ENCODE measurements at regions not wholly inside any gene's neighbourhood (a gene's known extent, or its start where the extent isn't known, plus 50 kb on each side); places are given as distances from the start of the nearest gene placed in this dataset.
"Not testable (repeated sequence)": the region's sequence is repeated elsewhere in the genome, so short reads cannot be mapped to it uniquely, and the experiment has no call there.

DNA sequence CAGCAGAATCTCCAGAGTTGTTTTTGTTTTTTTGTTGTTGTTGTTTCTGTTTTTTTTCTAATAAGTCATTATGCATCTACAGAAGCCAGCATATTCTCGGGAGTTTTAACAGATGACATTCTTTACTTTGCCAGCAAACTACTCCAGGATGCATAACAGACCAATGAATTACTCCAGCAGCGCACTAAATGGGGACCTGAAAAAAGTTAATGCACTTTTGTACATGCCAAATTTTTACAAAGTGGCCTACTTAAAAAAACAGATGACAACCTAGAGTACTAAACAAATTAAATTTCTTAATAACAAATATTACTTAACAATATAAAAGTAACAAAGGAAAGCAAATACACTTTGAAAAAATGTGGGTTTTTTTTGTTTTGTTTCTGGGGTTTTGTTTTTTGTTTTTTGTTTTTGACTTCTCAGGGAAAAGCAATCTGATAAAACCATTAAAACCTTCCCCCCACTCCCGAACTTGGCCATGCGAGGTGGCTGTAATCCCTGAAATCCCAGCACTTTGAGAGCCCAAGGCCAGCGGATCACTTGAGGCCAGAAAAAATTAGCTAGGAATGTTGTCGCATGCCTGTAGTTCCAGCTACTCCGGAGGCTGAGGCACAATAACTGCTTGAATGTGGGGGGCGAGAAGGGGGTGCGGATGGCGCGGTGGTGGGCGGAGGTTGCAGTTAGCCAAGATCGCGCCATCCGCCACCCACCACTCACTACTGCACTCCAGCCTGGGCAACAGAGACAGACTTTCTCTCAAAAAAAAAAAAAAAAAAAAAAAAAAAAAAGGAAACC is 352.4 kb downstream of the CETN3 start:
- no peak for TF ChIP-seq CTCF (IDR thresholded peaks at IDR 0.05; ENCODE audit: low read length, missing control alignments)
- DNase-seq (ENCODE audit: low read depth): no peak
- no peak overlapping the region for H3K4me3 ChIP-seq (replicated peaks; ENCODE audit: low read depth, low read length)

DNA sequence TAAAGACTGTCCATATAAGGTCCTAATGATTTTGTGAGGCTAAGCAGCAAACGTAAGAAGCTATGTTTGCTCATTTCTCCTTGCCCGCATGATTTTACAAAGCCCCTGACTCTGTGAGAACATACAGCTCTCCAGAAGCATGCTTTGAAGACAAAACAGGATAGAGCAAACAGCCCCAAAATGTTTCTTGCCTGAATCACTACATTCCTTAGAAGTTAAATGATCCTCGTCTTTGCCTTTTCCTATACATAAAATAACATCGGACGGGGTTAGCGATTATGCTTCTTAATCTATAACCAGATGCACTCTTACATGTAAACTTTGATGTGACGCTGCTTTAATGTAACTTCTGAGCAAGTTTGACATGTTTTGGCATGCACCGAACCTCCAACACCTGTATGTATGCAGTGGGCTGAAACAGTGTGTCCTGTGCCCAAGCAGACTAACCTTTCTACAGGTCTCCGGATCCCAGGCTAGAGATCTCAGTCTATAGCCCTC is 353.7 kb downstream of the CETN3 start:
- H3K4me3 ChIP-seq (replicated peaks; ENCODE audit: low read depth, low read length): peak overlapping the region; percentile 15
- TF ChIP-seq CTCF (IDR thresholded peaks at IDR 0.05; ENCODE audit: low read length, missing control alignments): no peak

GRCh38 chr5:90054612-90055011 is 354.9 kb downstream of the CETN3 start:
- no peak for TF ChIP-seq CTCF (IDR thresholded peaks at IDR 0.05; ENCODE audit: low read length, missing control alignments)
- no peak overlapping the region for H3K4me3 ChIP-seq (replicated peaks; ENCODE audit: low read depth, low read length)
- DNase-seq (ENCODE audit: low read depth): no peak

More for the DNA sequence above, 353.7 kb downstream of the CETN3 start:
- DNase-seq (ENCODE audit: low read depth): peak; percentile 85

DNA sequence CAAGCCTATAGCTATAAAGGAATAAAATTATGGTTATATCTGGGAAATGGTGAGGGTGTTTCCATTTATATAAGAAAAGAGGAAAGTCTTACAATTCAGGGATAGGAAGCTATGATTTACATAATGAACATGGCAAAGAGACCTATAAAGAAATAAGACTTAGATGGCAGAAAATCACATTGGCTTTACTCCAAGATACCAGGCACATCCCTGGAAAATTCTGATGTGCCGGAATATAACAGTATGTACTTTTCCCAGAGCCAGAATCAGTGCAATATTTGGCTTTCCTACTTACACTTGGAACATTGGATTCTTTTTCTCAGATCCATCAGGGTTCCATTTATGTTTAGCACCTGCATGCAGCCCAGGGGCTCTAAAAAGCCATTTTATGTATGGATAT is 357.8 kb downstream of the CETN3 start:
- no peak for TF ChIP-seq CTCF (IDR thresholded peaks at IDR 0.05; ENCODE audit: low read length, missing control alignments)
- no peak for DNase-seq (ENCODE audit: low read depth)
- H3K4me3 ChIP-seq (replicated peaks; ENCODE audit: low read depth, low read length): no peak overlapping the region

DNA sequence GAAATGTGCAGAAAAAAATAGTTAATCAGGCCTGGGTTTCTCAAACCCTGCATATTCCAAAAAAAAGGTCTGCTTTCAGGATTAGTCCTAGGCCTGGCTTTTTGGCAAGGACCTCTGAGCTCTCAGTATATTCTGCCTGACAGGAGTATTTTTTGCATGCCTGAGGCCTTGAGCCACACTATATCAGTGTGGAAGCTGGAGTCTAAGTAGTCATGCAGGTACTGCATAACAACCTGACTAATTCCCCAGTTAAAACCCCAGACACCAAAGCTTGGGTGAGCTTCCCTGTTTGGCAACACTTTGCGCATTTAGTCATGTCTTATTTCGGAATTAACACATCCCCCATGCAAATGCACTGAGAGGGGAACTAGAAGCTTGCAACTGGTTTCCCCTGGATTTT is 359.5 kb downstream of the CETN3 start:
- no peak for DNase-seq (ENCODE audit: low read depth)
- no peak for TF ChIP-seq CTCF (IDR thresholded peaks at IDR 0.05; ENCODE audit: low read length, missing control alignments)

DNA sequence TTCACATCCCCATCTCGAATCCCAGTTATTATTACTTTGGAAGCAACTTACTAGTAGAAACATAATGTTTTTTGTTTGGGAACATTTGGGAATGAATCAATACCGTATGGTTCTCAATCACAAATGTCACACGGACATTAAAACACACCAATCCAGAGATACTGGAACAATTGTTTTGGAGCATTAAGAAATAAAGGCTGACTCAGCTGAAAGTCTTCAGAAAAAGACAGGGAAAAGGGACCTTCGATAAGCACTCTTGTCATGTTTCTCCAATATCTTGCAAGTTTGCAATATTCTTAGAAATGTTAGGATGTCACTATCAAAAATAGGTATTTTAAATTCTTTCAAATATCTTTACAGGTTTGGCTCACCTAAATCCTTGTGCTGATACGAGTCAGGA is 362.4 kb downstream of the CETN3 start:
- no peak for TF ChIP-seq CTCF (IDR thresholded peaks at IDR 0.05; ENCODE audit: low read length, missing control alignments)
- DNase-seq (ENCODE audit: low read depth): no peak
- no peak overlapping the region for H3K4me3 ChIP-seq (replicated peaks; ENCODE audit: low read depth, low read length)

More for the DNA sequence above, 359.5 kb downstream of the CETN3 start:
- no peak overlapping the region for H3K4me3 ChIP-seq (replicated peaks; ENCODE audit: low read depth, low read length)

GRCh38 chr5:90040082-90040481 is 369.5 kb downstream of the CETN3 start:
- not testable (repeated sequence) for H3K4me3 ChIP-seq (replicated peaks; ENCODE audit: low read depth, low read length); DNase-seq (ENCODE audit: low read depth)

Data from fibroblast of pulmonary artery (primary cell).